Coronary artery (tissue), 2 donors: ENCODE measurements at regions not wholly inside any gene's neighbourhood (a gene's known extent, or its start where the extent isn't known, plus 50 kb on each side); places are given as distances from the start of the nearest gene placed in this dataset.

Experiments used
- DNase-seq: peaks from one replicate; pipeline ENCODE4 v3.0.0-alpha.2; 2017; ENCODE audit warnings: low spot score
- H3K27ac ChIP-seq, 2 donors: fragments of 200-600 bp; sonication (generic); one replicate each; pipeline ENCODE4 v1.5.1; 2016 to 2019
- H3K4me3 ChIP-seq: fragments of 200-600 bp; sonication (generic); 2 replicates; pipeline ENCODE4 v1.5.1; 2016; ENCODE audit warnings: mild to moderate bottlenecking, moderate library complexity
- CTCF ChIP-seq: fragments of 200-600 bp; sonication (generic); IDR thresholded peaks from one replicate; pipeline ENCODE4 v1.5.1; 2019; ENCODE audit warnings: antibody characterized with exemption

GRCh38 chr2:142467321-142467720, 336.5 kb upstream of the LRP1B start:
- Histone ChIP-seq H3K27ac (no peak overlapping the region), H3K4me3 (no peak overlapping the region)
- no peak for TF ChIP-seq CTCF
- DNase-seq = no peak

- no peak for TF ChIP-seq CTCF
- no peak overlapping the region for H3K27ac ChIP-seq
- no peak overlapping the region for H3K4me3 ChIP-seq
- no peak for DNase-seq
Observed at GRCh38 chr2:142463047-142463446, 332.2 kb upstream of the LRP1B start.

- Histone ChIP-seq H3K4me3 (no peak overlapping the region), H3K27ac (no peak overlapping the region)
- TF ChIP-seq CTCF = no peak
- no peak for DNase-seq
Observed at GRCh38 chr2:142462306-142462705, 331.5 kb upstream of the LRP1B start.

GRCh38 chr2:142445551-142446072, 314.8 kb upstream of the LRP1B start:
- Histone ChIP-seq H3K27ac (no peak overlapping the region), H3K4me3 (no peak overlapping the region)
- TF ChIP-seq CTCF = no peak
- DNase-seq = no peak

GRCh38 chr2:142445023-142445422, 314.2 kb upstream of the LRP1B start:
- TF ChIP-seq CTCF = no peak

GRCh38 chr2:142435847-142436246, 305.0 kb upstream of the LRP1B start:
- Histone ChIP-seq H3K27ac (no peak overlapping the region), H3K4me3 (no peak overlapping the region)
- DNase-seq = no peak
- no peak for TF ChIP-seq CTCF

More at GRCh38 chr2:142445023-142445422, 314.2 kb upstream of the LRP1B start:
- no peak overlapping the region for H3K4me3 ChIP-seq
- H3K27ac ChIP-seq = no peak overlapping the region
- no peak for DNase-seq

GRCh38 chr2:142426064-142426463, 295.2 kb upstream of the LRP1B start:
- no peak for TF ChIP-seq CTCF
- DNase-seq = no peak
- Histone ChIP-seq H3K27ac (no peak overlapping the region), H3K4me3 (no peak overlapping the region)
